GM12864 (cell line): ENCODE measurements at regions not wholly inside any gene's neighbourhood (a gene's known extent, or its start where the extent isn't known, plus 50 kb on each side); places are given as distances from the start of the nearest gene placed in this dataset.
"Not testable (repeated sequence)": the region's sequence is repeated elsewhere in the genome, so short reads cannot be mapped to it uniquely, and the experiment has no call there.

Source experiments
- DNase-seq: peaks from one replicate; pipeline ENCODE4 v3.0.0-alpha.2; 2011; ENCODE audit warnings: low read depth
- H3K4me3 ChIP-seq: 2 replicates; pipeline ENCODE4 v1.5.1; 2011; ENCODE audit warnings: mild to moderate bottlenecking, low read depth, low read length, control low read depth
- TF ChIP-seq, protein P1 (sequence below): IDR thresholded peaks from 2 replicates; pipeline ENCODE4 v1.5.1; 2011; ENCODE audit warnings: low read depth, mild to moderate bottlenecking, moderate library complexity, low read length, control low read depth, inconsistent platforms; ENCODE audit errors: missing control alignments

DNA sequence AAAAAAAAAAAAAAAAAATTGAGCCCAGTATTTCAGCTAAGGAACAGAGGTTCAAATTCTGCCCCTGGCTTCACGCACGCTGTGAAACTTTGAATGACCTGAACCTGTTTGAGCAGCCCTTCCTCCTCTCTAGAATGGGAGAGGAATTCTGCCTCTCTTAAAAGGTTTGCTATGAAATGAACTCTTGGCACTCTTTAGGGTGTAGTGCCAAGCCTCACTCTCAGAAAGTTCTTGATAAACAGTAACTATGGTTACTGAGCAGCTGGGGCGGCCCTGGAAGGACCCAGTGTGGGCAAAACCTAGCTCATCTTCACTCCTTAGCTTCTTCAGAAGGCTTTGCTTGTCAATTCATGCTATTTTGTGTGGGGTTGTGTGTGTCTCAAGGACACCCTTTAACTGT is 73.7 kb downstream of the GEMIN8 start:
- TF ChIP-seq, protein P1, sequence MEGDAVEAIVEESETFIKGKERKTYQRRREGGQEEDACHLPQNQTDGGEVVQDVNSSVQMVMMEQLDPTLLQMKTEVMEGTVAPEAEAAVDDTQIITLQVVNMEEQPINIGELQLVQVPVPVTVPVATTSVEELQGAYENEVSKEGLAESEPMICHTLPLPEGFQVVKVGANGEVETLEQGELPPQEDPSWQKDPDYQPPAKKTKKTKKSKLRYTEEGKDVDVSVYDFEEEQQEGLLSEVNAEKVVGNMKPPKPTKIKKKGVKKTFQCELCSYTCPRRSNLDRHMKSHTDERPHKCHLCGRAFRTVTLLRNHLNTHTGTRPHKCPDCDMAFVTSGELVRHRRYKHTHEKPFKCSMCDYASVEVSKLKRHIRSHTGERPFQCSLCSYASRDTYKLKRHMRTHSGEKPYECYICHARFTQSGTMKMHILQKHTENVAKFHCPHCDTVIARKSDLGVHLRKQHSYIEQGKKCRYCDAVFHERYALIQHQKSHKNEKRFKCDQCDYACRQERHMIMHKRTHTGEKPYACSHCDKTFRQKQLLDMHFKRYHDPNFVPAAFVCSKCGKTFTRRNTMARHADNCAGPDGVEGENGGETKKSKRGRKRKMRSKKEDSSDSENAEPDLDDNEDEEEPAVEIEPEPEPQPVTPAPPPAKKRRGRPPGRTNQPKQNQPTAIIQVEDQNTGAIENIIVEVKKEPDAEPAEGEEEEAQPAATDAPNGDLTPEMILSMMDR: no peak
- no peak overlapping the region for H3K4me3 ChIP-seq
- no peak for DNase-seq

DNA sequence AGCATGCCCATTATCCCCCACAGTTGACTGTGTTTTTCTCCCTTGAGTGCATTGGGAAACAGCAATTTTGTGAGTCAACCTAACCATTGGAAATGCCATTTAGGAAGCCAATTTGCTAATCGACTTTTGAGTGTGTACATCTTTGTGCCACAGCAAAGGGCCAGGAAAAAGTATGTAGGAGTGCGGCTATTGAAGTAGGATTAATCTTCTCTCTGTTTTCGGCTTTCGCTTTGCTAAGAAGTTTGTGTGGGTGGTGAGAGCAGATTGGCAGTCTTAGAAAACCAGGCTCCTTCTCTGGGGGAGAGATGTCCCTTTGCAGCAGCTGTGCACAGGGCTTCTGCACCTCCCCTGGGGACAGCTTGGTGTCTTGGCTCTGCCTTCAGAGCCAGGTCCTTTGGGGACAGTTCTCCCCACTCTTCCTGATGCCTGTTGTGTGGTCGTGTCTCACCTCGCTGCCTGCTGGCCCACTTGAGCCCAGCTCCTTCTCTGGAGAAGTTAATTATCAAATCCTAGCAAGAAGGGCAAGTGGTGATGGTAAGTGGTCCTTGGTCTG is 74.5 kb downstream of the GEMIN8 start:
- no peak for DNase-seq
- no peak overlapping the region for H3K4me3 ChIP-seq
- TF ChIP-seq, protein P1: no peak

DNA sequence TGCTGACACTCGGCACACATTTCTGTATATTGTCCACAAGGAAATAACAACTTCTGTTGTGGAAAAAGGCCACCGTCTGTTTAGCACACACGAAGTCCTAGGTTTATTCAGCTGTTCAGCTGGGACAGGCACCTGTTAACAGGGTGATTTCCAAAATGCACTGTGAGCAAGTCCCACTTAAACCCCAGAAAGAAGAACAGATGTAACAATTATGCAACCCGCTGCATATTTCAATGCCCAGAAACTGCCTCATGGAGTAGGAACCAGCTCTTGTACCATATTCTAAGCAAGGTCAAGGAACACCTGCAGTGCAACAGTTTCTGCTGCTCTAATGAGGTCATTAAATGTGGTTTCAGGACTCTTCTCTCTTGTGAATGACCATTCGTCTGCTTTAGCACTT is 77.1 kb downstream of the GEMIN8 start:
- DNase-seq: no peak
- H3K4me3 ChIP-seq: no peak overlapping the region
- TF ChIP-seq, protein P1: no peak

DNA sequence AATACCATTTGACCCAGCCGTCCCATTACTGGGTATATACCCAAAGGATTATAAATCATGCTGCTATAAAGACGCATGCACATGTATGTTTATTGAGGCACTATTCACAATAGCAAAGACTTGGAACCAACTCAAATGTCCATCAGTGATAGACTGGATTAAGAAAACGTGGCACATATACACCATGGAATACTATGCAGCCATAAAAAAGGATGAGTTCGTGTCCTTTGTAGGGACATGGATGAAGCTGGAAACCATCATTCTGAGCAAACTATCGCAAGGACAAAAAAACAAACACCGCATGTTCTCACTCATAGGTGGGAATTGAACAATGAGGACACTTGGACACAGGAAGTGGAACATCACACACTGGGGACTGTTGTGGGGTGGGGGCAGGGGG is 83.5 kb downstream of the GEMIN8 start:
- DNase-seq, H3K4me3 ChIP-seq: not testable (repeated sequence)

DNA sequence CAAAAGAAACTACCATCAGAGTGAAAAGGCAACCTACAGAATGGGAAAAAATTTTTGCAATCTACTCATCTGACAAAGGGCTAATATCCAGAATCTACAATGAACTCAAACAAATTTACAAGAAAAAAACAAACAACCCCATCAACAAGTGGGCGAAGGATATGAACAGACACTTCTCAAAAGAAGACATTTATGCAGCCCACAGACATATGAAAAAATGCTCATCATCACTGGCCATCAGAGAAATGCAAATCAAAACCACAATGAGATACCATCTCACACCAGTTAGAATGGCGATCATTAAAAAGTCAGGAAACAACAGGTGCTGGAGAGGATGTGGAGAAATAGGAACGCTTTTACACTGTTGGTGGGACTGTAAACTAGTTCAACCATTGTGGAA is 83.9 kb downstream of the GEMIN8 start:
- not testable (repeated sequence) for H3K4me3 ChIP-seq, DNase-seq

GRCh38 chrX:13940671-13941070 is 89.0 kb downstream of the GEMIN8 start:
- TF ChIP-seq, protein P1: no peak
- DNase-seq: no peak
- no peak overlapping the region for H3K4me3 ChIP-seq

- TF ChIP-seq, protein P1: no peak
- DNase-seq: no peak
- no peak overlapping the region for H3K4me3 ChIP-seq
These were observed 89.7 kb downstream of the GEMIN8 start for GRCh38 chrX:13939741-13940597.
